ENCODE measurements at regions not wholly inside any gene's neighbourhood (a gene's known extent, or its start where the extent isn't known, plus 50 kb on each side); places are given as distances from the start of the nearest gene placed in this dataset.
"Not testable (repeated sequence)": the region's sequence is repeated elsewhere in the genome, so short reads cannot be mapped to it uniquely, and the experiment has no call there.

GRCh38 chr14:35949920-35950513 lies 123.9 kb downstream of the BRMS1L start:
- no peak for TF ChIP-seq CTCF (IDR thresholded peaks at IDR 0.05; ENCODE audit: control insufficient read depth, insufficient read depth, low read depth, low read length, missing control alignments)
- DNase-seq (ENCODE audit: low read depth): no peak
- no peak overlapping the region for H3K4me3 ChIP-seq (ENCODE audit: control insufficient read depth, low read depth, low read length)

GRCh38 chr14:35947983-35948382 lies 121.8 kb downstream of the BRMS1L start:
- H3K4me3 ChIP-seq (ENCODE audit: control insufficient read depth, low read depth, low read length); DNase-seq (ENCODE audit: low read depth): not testable (repeated sequence)

GRCh38 chr14:35944847-35945246 lies 118.7 kb downstream of the BRMS1L start:
- TF ChIP-seq CTCF (IDR thresholded peaks at IDR 0.05; ENCODE audit: control insufficient read depth, insufficient read depth, low read depth, low read length, missing control alignments): no peak
- no peak for DNase-seq (ENCODE audit: low read depth)
- H3K4me3 ChIP-seq (ENCODE audit: control insufficient read depth, low read depth, low read length): no peak overlapping the region

GRCh38 chr14:35940291-35940690 lies 114.2 kb downstream of the BRMS1L start:
- H3K4me3 ChIP-seq (ENCODE audit: control insufficient read depth, low read depth, low read length): no peak overlapping the region
- TF ChIP-seq CTCF (IDR thresholded peaks at IDR 0.05; ENCODE audit: control insufficient read depth, insufficient read depth, low read depth, low read length, missing control alignments): no peak
- DNase-seq (ENCODE audit: low read depth): no peak

- TF ChIP-seq CTCF (IDR thresholded peaks at IDR 0.05; ENCODE audit: control insufficient read depth, insufficient read depth, low read depth, low read length, missing control alignments): no peak
These were observed 112.6 kb downstream of the BRMS1L start for GRCh38 chr14:35938770-35939169.

GRCh38 chr14:35934499-35934898 lies 108.4 kb downstream of the BRMS1L start:
- H3K4me3 ChIP-seq (ENCODE audit: control insufficient read depth, low read depth, low read length): no peak overlapping the region
- no peak for DNase-seq (ENCODE audit: low read depth)

More at GRCh38 chr14:35938770-35939169, 112.6 kb downstream of the BRMS1L start:
- DNase-seq (ENCODE audit: low read depth): no peak
- no peak overlapping the region for H3K4me3 ChIP-seq (ENCODE audit: control insufficient read depth, low read depth, low read length)

More at GRCh38 chr14:35934499-35934898, 108.4 kb downstream of the BRMS1L start:
- no peak for TF ChIP-seq CTCF (IDR thresholded peaks at IDR 0.05; ENCODE audit: control insufficient read depth, insufficient read depth, low read depth, low read length, missing control alignments)

Measured in AG09309 (cell line).